ENCODE measurements at regions not wholly inside any gene's neighbourhood (a gene's known extent, or its start where the extent isn't known, plus 50 kb on each side); places are given as distances from the start of the nearest gene placed in this dataset.

GRCh38 chr1:55309786-55310504 is 94.8 kb upstream of the USP24 start:
- TF ChIP-seq CTCF (IDR thresholded peaks at IDR 0.05; ENCODE audit: low read length) (no peak), EZH2 (IDR thresholded peaks at IDR 0.05; ENCODE audit: borderline replicate concordance, low read length) (no peak)

DNA sequence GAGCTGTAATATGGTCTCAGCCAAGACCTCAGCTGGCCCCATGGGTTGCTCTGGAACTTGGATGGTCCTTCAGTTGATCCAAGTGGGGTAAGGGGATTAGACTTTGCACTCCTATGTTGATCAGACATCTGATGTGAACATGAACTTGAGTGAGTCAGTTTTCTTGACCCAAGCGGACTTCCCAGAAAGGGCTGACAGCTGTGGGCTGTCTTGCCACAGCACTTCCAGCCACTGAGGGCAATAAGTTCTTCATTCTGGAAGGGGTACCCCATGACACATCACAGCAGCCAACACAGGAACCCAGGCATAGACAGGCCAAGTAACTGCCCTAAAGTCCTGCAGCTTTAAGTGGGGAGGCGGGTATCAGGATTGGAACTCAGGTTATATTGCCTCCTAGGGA is 93.9 kb upstream of the USP24 start:
- H3K9me2 ChIP-seq (ENCODE audit: low read depth, low read length): no peaks in the 10 kb centered on the region
- no peak for TF ChIP-seq EZH2 (IDR thresholded peaks at IDR 0.05; ENCODE audit: borderline replicate concordance, low read length)
- no peaks in the 10 kb centered on the region for H3K36me3 ChIP-seq (ENCODE audit: insufficient read depth, low read length)
- 0 out of 2 replicates have a peak, but pooled peaks cover 3% of the 10 kb centered on the region for H3K27me3 ChIP-seq (ENCODE audit: insufficient read depth, low read length)
- no peak overlapping the region for H3K4me3 ChIP-seq (ENCODE audit: low read depth, low read length, poor library complexity, severe bottlenecking)
- no peak overlapping the region for H3K4me2 ChIP-seq (ENCODE audit: low read length)
- no peaks in the 10 kb centered on the region for H3K9me3 ChIP-seq (ENCODE audit: low read length)
- no peaks in the 10 kb centered on the region for H3K4me1 ChIP-seq (ENCODE audit: insufficient read depth, low read length, severe bottlenecking)
- H3K79me2 ChIP-seq (ENCODE audit: insufficient read depth, low read length): no peaks in the 10 kb centered on the region
- H2AFZ ChIP-seq (ENCODE audit: low read length): no peak overlapping the region
- H4K20me1 ChIP-seq (ENCODE audit: insufficient read depth, low read length): no peaks in the 10 kb centered on the region
- H3F3A ChIP-seq (ENCODE audit: insufficient read depth, low read length): no peaks in the 10 kb centered on the region
- no peak overlapping the region for H3K9ac ChIP-seq (ENCODE audit: low read length)
- H3K27ac ChIP-seq (ENCODE audit: low read depth, low read length, poor library complexity, severe bottlenecking): no peak overlapping the region

More at GRCh38 chr1:55309786-55310504, 94.8 kb upstream of the USP24 start:
- H3K4me1 ChIP-seq (ENCODE audit: insufficient read depth, low read length, severe bottlenecking): no peaks in the 10 kb centered on the region
- no peaks in the 10 kb centered on the region for H3K9me3 ChIP-seq (ENCODE audit: low read length)
- H2AFZ ChIP-seq (ENCODE audit: low read length): no peak overlapping the region
- H3K9ac ChIP-seq (ENCODE audit: low read length): no peak overlapping the region
- no peaks in the 10 kb centered on the region for H3K36me3 ChIP-seq (ENCODE audit: insufficient read depth, low read length)
- H3K9me2 ChIP-seq (ENCODE audit: low read depth, low read length): no peaks in the 10 kb centered on the region
- H4K20me1 ChIP-seq (ENCODE audit: insufficient read depth, low read length): no peaks in the 10 kb centered on the region
- H3K27me3 ChIP-seq (ENCODE audit: insufficient read depth, low read length): 0 out of 2 replicates have a peak, but pooled peaks cover 3% of the 10 kb centered on the region
- H3K4me2 ChIP-seq (ENCODE audit: low read length): no peak overlapping the region
- no peaks in the 10 kb centered on the region for H3F3A ChIP-seq (ENCODE audit: insufficient read depth, low read length)
- H3K27ac ChIP-seq (ENCODE audit: low read depth, low read length, poor library complexity, severe bottlenecking): no peak overlapping the region
- no peaks in the 10 kb centered on the region for H3K79me2 ChIP-seq (ENCODE audit: insufficient read depth, low read length)
- no peak overlapping the region for H3K4me3 ChIP-seq (ENCODE audit: low read depth, low read length, poor library complexity, severe bottlenecking)

DNA sequence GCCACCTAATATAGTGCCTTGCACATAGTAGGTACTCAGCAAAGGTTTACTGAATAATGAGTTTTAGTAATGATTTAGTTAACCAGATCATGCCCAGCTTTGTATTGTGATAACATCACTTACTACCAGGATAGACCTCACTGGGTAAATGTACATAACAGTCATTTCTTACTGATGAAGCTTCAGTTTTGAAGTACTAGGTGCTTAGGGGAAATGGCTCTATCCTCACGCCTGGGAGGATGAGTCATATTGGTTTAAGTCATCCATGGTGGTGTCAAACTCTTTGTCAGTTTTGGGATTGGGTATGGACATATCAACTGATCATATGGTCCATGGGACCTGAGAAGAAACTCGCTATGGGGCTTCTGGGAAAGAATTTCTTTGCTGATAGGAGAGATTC is 90.6 kb upstream of the USP24 start:
- H3K36me3 ChIP-seq (ENCODE audit: insufficient read depth, low read length): no peaks in the 10 kb centered on the region
- no peak overlapping the region for H3K4me3 ChIP-seq (ENCODE audit: low read depth, low read length, poor library complexity, severe bottlenecking)
- TF ChIP-seq CTCF (IDR thresholded peaks at IDR 0.05; ENCODE audit: low read length) (no peak), EZH2 (IDR thresholded peaks at IDR 0.05; ENCODE audit: borderline replicate concordance, low read length) (no peak)
- H3K9ac ChIP-seq (ENCODE audit: low read length): no peak overlapping the region
- H4K20me1 ChIP-seq (ENCODE audit: insufficient read depth, low read length): no peaks in the 10 kb centered on the region
- no peak overlapping the region for H2AFZ ChIP-seq (ENCODE audit: low read length)
- H3K4me2 ChIP-seq (ENCODE audit: low read length): no peak overlapping the region
- no peak overlapping the region for H3K27ac ChIP-seq (ENCODE audit: low read depth, low read length, poor library complexity, severe bottlenecking)
- no peaks in the 10 kb centered on the region for H3K4me1 ChIP-seq (ENCODE audit: insufficient read depth, low read length, severe bottlenecking)
- no peaks in the 10 kb centered on the region for H3K9me2 ChIP-seq (ENCODE audit: low read depth, low read length)
- no peaks in the 10 kb centered on the region for H3K79me2 ChIP-seq (ENCODE audit: insufficient read depth, low read length)
- 0 out of 2 replicates have a peak, but pooled peaks cover 3% of the 10 kb centered on the region for H3K27me3 ChIP-seq (ENCODE audit: insufficient read depth, low read length)
- H3K9me3 ChIP-seq (ENCODE audit: low read length): no peaks in the 10 kb centered on the region
- no peaks in the 10 kb centered on the region for H3F3A ChIP-seq (ENCODE audit: insufficient read depth, low read length)
